CD4-positive, alpha-beta T cell treated with Interleukin-1 beta for 1 hour (primary cell): ENCODE measurements at regions not wholly inside any gene's neighbourhood (a gene's known extent, or its start where the extent isn't known, plus 50 kb on each side); places are given as distances from the start of the nearest gene placed in this dataset.
"Not testable (repeated sequence)": the region's sequence is repeated elsewhere in the genome, so short reads cannot be mapped to it uniquely, and the experiment has no call there.

ENCODE experiments used
- DNase-seq, 2 donors: peaks; one replicate each; pipeline ENCODE4 v3.0.0-alpha.2; 2020 to 2022

DNA sequence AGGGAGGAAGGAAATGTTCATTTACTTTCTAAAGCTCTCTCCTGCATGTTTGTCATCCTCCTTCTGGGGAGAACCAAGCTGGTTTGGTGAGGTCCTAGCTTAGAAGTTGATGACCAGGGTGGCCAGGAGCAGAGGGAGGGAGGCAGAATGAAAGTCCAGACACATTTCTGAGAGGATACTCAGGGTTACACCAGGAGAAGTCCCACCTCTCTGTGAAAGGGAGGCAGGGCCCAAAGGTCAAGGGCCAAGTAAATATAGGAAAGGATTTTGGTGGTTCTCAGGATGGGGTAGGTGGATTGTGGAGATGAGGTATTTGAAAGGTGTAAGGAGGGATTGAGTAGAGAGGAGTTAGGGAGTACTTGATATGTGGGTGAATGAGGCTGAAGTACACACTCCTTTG is 58.0 kb upstream of the FBXO11 start:
- no peak for DNase-seq

DNA sequence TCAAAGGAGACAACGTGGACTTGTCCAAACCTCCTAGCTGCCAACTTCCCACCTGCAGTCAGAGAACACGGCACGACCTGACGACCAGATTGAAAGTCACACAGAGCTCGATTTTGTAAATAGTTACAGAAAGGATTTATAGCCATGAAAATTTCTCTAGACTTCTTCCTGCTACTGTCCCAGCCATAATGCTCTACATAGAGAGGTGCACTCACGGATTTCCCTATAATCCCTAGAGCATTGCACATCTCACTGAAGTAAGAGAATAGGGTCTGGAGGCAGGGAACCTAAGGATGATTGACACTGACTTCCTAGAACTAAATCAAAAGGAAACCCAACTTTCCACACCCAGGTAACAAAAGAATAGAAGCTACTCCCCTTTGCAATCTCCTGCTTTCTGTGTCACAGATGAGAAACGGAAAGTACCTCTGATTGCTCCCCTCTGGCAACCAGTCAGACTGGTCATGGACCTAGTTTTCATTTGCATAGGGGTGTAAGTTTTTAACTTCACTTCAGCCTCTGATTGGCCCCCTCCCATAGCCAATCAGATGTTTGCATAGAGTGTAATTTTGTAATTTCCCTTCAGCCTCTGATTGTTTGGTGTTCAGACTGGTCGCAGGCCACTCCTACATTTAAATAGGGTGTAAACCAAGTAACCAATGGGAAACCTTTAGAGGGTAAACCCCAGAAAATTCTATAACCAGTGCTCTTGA is 58.6 kb upstream of the FBXO11 start:
- peak in 1 of 2 donors; percentile 1 for DNase-seq

DNA sequence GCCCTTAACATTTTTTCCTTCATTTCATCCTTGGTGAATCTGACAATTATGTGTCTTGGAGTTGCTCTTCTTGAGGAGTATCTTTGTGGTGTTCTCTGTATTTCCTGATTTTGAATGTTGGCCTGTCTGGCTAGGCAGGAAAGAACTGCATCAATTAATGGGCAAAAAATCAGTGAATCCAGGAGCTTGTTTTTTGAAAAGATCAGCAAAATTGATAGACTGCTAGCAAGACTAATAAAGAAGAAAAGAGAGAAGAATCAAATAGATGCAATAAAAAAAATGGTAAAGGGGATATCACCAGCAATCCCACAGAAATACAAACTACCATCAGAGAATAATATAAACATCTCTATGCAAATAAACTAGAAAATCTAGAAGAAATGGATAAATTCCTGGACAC is 70.4 kb upstream of the FBXO11 start:
- not testable (repeated sequence) for DNase-seq

DNA sequence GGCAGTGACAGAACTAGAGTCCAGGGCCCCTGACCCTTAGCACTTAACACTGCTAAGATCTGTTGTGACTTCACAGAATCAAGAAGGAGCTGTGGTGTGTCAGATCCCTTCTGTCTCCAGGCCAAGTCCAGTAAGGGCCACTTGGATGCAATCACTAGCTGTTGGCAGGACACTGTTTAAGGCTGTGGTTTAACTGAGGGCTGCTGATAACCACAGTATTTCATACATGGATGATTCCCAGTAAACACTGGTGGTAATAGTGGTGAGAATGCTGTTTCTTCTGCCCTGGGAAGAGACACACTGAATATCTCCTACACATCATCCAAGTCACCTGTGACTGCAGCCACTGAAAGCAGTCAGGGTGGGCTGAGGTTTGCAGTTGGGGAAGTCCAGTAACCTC is 77.7 kb upstream of the FBXO11 start:
- DNase-seq, result no peak

DNA sequence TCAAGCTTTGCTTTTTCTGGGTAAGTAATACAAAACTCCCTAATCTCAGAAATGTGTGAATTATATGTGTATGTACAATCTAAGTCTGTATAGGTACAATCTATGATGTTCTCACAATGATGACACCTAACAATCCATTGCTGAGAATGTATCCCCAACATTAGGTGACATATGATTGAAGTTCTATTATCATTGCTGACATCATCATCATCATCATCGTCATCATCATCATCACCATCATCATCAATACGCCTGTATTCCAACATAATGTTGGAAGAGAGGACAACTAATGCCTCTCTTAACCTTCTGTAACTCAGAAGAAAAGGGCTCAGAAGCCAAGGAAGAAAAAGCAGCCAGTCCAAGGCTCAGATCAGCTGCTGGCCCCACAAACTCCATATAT is 84.2 kb upstream of the FBXO11 start:
- DNase-seq, result no peak

DNA sequence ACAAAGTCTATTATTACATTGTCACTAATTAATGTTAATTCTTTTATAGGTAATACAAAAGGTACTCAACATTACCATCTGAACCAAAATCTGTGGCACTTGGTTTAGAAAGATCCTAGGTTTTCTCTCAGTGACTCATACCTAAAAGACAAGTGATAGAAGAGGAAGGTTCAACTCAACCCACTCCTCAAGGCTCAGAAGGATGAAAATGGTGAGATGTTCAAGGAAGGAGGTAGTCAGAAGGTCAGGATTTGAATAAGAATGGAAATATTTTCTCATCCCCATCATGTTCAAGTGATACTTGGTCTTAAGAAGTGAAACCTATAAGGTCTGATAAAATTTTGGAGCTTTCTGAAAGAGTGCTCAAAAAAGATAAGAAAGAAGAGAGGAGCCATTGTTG is 86.4 kb upstream of the FBXO11 start:
- DNase-seq, result no peak

DNA sequence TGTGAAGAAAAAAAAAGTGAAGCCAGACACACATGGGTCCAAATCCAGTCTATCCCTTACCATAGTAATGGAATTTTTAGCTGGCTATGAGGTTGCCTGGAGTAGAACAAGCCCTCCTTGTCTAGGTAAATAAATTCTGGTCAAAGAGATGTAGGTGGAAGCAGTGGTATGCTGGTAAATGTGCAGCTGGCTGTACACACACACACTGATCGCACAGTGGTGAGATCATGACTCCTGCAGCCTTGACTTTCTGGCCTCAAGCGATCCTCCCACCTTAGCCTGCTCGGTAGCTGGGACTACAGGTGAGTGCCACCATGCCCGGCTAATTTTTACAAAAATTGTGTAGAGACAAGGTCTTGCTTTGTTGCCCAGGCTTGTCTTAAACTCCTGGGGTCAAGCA is 90.5 kb upstream of the FBXO11 start:
- DNase-seq, result no peak

DNA sequence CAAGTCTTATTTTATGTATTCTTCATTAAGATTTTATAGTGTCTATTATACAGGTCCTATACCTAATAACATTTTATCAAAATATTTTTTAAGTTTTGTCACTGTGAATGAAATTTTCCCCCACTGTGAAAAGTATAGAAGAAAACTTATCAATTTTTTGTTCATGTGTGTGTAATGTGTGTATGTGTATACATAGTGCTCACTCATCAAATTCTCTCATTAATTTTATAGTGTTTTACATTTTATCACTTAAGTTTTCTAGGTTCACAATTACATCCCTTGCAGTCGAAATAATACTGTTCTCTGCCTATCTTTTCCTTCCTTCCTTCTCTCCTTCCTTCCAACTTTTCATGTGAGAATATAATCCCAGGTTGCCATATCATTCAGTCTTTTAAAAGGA is 93.2 kb upstream of the FBXO11 start:
- no peak for DNase-seq

DNA sequence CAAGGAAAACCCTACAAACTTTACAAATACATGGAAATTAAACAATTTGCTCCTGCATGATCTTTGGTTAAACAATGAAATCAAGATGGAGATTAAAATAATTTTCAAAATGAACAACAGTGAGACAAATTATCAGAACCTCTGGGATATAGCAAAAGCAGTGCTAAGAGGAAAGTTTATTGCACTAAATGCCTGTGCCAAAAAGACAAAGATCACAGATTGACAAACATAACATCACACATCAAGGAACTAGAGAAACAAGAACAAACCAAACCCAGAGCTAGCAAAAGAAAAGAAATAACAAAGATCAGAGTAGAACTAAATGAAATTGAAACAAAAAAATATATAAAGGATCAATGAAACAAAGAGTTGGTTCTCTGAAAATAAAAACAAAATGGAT is 95.2 kb upstream of the FBXO11 start:
- DNase-seq, result no peak

DNA sequence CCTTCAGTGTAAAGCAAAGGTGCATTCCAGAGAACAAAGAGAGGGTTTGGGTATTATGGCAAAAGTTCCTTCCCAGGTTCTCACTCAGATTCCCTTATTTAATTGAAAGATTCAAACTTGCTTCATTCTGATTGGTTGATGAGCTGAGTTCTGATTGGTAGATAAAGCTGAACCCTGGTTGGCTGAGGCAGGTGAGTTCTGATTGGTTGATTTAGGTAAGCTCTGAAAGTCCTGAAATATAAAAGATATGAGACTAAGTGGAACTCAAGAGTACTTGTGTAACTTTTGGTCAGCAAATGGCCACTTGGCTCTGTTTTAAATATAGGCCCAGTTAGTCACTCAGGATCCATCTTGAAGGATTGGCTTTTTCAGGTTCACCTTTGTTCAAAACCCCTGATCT is 99.8 kb upstream of the FBXO11 start:
- no peak for DNase-seq

DNA sequence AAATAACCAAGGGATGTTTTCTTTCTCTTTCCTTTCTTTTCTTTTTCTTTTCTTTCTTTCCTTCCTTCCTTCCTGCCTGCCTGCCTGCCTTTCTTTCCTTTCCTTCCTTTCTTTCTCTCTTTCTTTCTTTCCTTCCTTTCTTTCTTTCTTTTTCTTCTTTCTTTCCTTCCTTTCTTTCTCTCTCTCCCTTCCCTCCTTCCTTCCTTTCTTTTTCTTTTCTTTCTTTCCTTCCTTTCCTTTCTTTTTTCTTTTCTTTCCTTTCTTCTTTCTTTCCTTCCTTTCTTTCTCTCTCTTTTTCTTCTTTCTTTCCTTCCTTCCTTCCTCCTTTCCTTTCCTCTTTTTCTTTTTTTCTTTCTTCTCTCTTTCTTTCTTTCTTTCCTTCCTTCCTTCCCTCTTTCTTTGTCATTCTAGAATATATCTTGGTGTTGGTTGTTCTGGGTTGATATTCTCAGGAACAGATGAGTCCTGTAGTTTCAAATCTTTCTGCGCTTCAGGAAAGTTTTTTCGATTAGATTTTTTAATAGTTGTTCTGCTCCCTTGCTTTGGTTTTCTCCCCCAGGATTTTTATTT is 101.5 kb upstream of the FBXO11 start:
- no peak for DNase-seq

DNA sequence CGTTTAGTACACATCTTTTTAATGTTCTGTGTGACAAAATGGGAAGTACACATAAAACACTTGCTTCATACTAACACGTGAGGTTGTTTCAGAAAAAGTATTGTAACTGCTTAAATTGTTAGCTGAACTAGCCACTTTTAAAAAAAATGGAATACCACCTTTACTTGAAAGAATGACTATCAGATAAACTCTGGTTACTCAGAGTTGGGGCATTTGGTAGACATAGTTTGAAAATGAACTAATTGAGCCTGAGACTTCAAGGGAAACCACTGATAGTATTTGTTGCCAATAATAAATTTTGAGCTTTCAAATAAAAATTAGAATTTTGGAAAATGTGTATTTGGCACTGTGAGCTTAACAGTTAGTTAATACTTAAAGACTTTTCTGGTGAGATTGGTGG is 103.0 kb upstream of the FBXO11 start:
- no peak for DNase-seq

DNA sequence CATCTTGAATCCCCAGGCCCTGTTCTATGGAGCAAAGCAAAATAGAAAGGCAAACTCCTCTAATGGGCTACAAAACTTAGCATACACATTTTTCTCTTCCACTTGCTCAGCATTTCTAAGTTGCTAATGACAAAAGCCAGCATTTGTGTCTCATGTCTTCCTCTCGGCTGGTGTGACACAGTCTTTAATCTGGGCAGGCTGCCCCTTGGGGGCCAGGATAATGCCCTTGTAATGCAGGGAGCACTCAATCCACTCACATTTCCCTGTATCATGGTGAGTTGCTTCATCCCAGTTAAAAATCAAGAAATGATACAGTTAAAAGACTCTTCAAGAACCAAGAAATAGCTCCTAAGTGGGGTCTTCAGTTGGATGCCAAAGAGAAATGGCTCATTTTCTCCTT is 109.1 kb upstream of the FBXO11 start:
- DNase-seq, result no peak

DNA sequence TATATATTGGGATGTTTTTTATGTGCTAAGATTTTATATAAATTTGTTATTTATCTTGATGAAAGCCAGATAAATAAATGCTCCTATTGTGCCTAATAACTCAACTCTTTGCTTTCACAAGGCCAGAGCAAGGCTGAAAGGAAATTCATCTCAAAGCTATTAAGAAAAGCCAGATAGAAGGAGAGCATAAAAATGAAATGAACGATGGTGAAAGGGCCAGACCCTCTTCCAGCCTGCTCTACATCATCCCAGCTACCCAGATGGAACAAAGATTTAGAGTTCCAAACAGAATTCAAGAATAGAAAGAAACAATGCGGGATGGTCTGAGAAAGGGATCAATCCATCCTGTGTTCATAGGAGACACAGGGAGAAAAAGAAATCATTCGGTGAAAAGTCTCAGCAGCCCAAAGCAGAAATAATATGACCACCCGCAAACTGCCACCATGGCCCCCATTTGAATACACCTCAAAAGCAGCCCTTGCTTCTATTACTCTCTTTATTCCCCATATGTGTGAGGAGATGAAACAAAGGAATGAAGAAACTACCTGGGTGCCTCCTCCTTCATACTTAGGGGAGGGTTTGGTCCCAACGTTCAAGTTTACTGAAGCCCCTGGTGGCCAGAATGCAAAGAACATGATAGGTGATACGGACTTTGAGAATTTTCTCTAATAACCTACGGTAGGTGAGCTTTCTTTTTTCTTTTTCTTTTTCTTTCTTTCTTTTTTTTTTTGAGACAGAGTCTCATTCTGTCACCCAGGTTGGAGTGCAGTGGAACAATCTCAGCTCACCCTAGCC is 110.1 kb upstream of the FBXO11 start:
- peak in 1 of 2 donors; percentile 7 for DNase-seq

DNA sequence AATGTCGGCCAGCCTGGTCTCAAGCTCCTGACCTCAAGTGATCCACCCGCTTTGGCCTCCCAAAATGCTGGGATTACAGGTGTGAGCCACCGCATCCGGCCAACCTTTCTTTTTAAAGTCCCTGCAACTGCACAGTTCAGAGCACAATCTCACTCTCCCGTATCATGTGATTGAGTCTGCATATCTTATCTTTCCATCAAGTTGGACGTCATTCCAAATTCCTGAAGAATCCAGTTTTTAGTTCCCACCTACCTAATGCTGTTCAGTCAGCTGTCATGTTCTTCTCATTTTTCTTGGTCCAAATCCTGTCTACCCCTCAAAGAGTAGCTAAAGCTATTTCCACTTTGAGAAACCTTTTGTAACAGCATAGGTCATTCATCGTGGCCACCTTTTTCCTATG is 110.8 kb upstream of the FBXO11 start:
- no peak for DNase-seq

DNA sequence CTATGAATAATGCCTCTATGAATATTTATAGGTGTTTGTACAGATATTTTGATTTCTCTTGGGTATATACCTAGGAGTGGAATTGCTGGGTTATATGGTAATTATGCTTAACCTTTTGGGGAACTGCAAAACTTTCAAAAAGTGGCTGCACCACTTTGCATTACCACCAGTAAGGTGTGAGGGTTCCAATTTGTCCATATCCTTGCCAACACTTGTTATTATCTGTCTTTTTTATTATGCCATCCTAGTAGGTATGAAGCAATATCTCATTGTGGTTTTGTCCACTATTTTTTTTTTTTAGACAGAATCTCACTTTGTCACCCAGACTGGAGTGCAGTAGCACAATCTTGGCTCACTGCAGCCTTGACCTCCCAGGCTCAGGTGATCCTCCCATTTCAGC is 112.2 kb upstream of the FBXO11 start:
- DNase-seq, result no peak

DNA sequence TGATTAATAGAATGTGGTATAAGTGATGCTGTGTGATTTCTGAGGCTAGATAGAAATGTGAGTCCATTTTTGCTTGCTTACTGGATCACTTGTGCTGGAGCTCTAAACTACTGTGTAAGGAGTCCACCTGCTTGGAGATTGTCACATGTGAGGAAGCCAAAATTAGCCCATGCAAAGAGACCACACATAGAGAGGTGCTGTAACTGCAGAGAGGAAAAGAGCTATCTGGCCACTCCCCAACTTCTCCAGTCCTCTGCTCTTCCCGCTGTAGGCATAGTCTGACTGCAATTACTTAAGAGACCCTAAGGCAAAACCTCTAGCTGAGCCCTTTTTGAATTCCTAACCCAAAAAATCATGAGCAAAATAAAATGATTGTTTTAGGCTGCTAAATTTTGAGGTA is 120.6 kb upstream of the FBXO11 start:
- DNase-seq, result no peak

DNA sequence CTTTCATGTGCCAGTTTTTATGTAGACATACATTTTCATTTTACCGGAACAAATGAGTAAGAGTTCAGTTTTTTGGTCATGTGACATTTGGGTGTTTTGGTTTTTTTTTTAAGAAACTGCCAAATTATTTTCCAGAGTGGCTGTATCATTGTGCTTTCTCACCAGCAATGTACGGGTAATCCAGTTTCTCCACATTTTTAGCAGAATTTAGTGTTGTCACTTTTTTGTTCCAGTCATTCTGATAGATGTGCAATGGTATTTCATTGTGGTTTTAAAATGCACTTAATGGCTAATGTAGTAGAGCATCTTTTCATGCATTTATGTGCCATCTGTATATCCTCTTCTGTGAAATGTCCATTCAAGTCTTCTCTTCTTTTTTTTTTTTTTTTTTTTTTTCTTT is 126.5 kb upstream of the FBXO11 start:
- no peak for DNase-seq

DNA sequence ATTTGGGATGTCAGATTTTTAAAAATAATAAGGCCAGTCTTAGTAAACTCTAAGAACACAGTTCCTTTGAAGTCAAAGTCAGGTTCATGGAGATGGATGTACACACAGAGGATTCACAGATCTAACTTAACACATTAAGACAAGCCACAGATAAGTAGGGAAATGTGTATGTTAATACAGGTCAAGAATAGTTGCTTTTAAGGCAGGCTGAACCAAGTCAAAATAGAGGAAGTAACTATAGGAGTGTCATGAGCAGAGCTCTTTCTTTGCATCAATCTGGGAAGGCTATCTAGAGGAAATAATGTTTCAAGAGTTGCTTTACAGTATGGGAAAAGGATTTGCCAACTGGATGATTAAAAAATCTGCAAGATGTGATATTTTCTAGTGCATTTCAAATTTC is 128.0 kb upstream of the FBXO11 start:
- DNase-seq, result no peak

DNA sequence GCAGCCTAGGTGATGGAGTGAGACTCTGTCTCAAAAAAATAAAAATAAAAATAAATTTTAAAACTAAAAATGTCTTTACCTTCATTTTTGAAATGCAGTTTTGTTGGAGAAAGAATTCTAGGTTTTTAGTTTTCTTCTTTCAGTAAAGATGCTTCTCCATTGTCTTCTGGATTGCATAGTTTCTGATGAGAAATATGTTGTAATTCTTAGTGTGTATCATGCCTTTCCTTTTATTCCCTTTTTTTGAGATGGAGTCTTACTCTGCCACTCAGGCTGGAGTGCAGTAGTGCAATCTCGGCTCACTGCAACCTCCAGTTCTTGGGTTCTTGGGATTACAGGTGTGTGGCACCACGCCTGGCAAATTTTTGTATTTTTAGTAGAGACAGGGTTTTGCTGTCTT is 130.0 kb upstream of the FBXO11 start:
- DNase-seq, result no peak

DNA sequence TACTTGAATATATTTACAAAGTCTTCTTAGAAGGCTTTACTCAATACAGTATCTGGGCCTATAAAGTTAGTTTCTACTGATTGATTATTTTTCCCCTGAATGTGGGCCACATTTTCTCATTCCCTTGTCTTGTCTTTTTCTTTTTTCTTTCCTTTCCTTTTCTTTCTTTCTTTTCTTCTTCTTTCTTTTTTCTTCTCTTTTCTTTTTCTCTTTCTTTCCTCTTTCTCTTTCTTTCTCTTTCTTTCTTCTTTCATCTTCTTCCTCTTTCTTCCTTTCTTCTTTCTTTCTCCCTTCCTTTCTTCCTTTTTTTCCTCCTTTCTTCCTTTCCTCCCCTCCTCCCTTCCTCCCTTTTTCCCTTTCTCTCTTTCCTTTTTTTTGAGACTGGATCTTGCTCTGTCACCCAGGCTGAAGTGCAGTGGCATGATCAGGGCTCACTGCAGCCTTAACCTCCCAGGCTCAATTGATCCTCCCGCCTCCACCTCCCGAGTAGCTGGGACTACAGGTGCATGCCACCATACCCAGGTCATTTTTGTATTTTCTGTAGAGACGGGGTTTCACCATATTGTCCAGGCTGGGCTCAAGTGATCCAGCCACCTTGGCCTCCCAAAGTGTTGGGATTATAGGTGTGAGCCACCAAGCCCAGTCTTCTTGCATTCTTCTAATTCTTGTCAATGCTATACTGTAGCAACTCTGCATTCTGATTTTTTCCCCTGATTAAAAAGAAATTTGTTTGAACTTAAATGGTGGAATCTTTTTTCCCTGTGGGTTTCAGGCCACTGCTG is 133.1 kb upstream of the FBXO11 start:
- no peak for DNase-seq

DNA sequence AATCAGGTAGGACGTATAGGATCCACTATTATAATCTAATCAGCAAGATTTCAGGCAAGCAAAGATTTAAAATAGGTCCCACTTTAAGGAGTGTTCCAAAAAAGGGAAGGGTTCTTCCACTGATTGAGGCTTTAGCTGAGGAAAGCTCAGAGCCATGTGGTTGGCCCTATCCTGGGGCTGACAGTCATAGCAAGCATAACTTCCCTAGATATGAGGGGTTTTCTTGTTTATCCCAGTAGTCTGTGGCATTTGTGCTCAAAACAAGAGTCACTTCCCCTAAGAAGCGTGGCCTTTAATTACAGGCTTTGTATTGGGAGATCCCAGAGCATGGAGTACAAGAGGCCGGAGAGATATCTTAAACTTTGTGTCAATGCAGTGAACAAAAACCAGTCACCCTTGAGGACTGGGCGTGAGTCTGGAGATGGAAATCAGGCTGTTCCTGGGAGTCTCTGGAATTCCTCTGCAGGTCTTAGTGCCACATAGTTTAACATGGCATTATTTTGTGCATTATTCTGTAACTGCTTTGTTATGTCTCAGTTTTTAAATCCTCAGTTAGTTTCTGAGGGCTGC is 136.9 kb upstream of the FBXO11 start:
- no peak for DNase-seq

DNA sequence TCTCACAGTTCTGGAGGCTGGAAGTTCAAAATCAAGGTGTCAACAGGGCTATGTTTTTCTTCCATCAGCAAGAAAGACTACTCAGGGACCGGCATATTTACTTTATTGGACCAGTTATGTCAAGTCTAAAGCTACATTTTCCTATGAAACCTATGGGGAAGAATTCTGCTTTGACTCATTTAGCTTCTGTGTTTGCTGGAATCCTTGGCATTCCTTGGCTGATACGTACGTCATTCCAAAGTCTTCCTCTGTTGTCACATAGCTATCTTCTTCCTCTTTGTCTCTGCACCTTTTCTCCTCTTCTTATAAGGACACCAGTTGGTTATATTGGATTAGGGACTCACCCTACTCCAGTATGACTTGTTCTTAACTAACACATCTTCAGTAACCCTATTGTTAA is 137.4 kb upstream of the FBXO11 start:
- no peak for DNase-seq
